ENCODE measurements at regions not wholly inside any gene's neighbourhood (a gene's known extent, or its start where the extent isn't known, plus 50 kb on each side); places are given as distances from the start of the nearest gene placed in this dataset.

DNA sequence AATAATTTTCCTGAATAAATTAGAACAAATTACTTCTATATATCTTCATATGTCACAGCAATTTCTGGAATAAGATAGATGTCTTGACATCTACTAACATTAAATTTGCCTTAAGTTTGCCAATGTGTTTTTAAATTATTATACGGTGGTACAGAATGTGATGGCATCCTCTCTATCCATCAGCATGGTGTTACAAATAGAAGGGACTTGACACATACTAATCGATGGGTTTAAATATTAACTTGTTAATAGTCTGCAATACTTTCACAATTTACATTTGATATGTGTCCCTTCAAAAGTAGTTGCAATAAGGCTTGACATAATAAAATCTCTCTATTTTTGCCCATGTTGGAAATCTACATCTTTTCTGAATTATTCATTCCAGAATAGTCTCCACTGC, 65.1 kb upstream of the PRR20A start:
- TF ChIP-seq, protein P1, sequence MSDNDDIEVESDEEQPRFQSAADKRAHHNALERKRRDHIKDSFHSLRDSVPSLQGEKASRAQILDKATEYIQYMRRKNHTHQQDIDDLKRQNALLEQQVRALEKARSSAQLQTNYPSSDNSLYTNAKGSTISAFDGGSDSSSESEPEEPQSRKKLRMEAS (IDR thresholded peaks at IDR 0.05; ENCODE audit: insufficient read depth, insufficient read length) = no peak
- no peak for TF ChIP-seq EZH2 (IDR thresholded peaks at IDR 0.05; ENCODE audit: borderline replicate concordance, low read depth, low read length, severe bottlenecking)
- no peak for TF ChIP-seq MYC (IDR thresholded peaks at IDR 0.05; ENCODE audit: low read depth, low read length)
- TF ChIP-seq JUN (IDR thresholded peaks at IDR 0.05; ENCODE audit: borderline replicate concordance, insufficient read depth, insufficient read length, low read depth) = no peak
- TF ChIP-seq POLR2A (IDR thresholded peaks at IDR 0.05; ENCODE audit: low read depth, low read length) = no peak
- no peak for TF ChIP-seq GATA2 (IDR thresholded peaks at IDR 0.05; ENCODE audit: insufficient read depth, insufficient read length, low read depth, low read length)
- Histone ChIP-seq H3K27ac (ENCODE audit: insufficient read depth, low read depth, low read length) (no peak overlapping the region), H3K4me1 (ENCODE audit: control insufficient read depth, extremely low read depth, insufficient read depth, low read length) (no peaks in the 10 kb centered on the region), H3K4me3 (replicated peaks in 1 of 3; ENCODE audit: insufficient read depth in 1 of 3, low read depth in 1 of 3, low read length in 3 of 3) (no peak overlapping the region), H3K4me2 (ENCODE audit: insufficient read depth, low read length) (no peak overlapping the region), H3K9me1 (replicated peaks; ENCODE audit: control insufficient read depth, extremely low read depth, insufficient read depth, low read length) (no peaks in the 10 kb centered on the region), H3K27me3 (ENCODE audit: control insufficient read depth in 2 of 2, insufficient read depth in 2 of 2, low read length in 2 of 2) (no peaks in the 10 kb centered on the region), H3K79me2 (ENCODE audit: control insufficient read depth, insufficient read depth, low read length) (no peaks in the 10 kb centered on the region), H3K36me3 (ENCODE audit: control insufficient read depth in 2 of 2, extremely low read depth in 1 of 2, insufficient read depth in 2 of 2, low read length in 2 of 2) (no peaks in the 10 kb centered on the region), H4K20me1 (replicated peaks; ENCODE audit: control insufficient read depth, extremely low read depth, insufficient read depth, low read length) (no peaks in the 10 kb centered on the region), H3K9me3 (replicated peaks; ENCODE audit: control insufficient read depth, insufficient read depth, low read length) (no peaks in the 10 kb centered on the region), H2AFZ (ENCODE audit: low read depth, low read length) (no peak overlapping the region), H3K9ac (replicated peaks; ENCODE audit: extremely low read depth, insufficient read depth, low read length) (no peak overlapping the region)
- DNase-seq (ENCODE audit: low read depth, low spot score) = no peak
- ChIA-PET POLR2A (no interaction called here), CTCF (no interaction called here)
- no peak for FAIRE-seq
- intact Hi-C loops (cut with micrococcal nuclease) (no loop called here), dilution Hi-C loops (cut with MboI; ENCODE audit: extremely low pct_ligation_motif_present, low sequenced_read_pairs) (no loop called here)
- BruUV-seq (replicated peaks) = no TSS peak

DNA sequence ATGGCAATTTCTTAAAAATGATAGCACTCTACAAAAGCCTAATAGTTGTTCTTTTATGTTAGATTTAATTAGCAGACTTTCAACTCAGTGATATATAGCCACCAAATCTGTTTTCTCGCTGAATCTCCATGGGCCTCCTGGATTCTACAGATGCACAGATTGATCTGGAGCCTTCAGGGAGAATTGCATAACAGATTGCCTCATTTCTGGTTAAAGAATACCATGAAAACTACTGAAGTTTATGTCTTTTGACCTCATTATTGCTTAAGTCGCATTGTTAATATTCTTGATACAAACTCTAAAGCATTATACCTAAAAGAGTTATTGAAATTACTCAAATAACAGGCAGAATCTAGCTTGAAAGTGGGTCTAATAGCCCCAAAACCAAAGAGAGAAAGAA, 53.7 kb upstream of the PRR20A start:
- Histone ChIP-seq H3K36me3 (ENCODE audit: control insufficient read depth in 2 of 2, extremely low read depth in 1 of 2, insufficient read depth in 2 of 2, low read length in 2 of 2) (no peaks in the 10 kb centered on the region), H3K27ac (ENCODE audit: insufficient read depth, low read depth, low read length) (no peak overlapping the region), H3K79me2 (ENCODE audit: control insufficient read depth, insufficient read depth, low read length) (no peaks in the 10 kb centered on the region), H2AFZ (ENCODE audit: low read depth, low read length) (no peak overlapping the region), H3K4me3 (replicated peaks in 1 of 3; ENCODE audit: insufficient read depth in 1 of 3, low read depth in 1 of 3, low read length in 3 of 3) (no peak overlapping the region), H3K4me2 (ENCODE audit: insufficient read depth, low read length) (no peak overlapping the region), H3K4me1 (ENCODE audit: control insufficient read depth, extremely low read depth, insufficient read depth, low read length) (no peaks in the 10 kb centered on the region), H3K9ac (replicated peaks; ENCODE audit: extremely low read depth, insufficient read depth, low read length) (no peak overlapping the region), H3K9me3 (replicated peaks; ENCODE audit: control insufficient read depth, insufficient read depth, low read length) (no peaks in the 10 kb centered on the region), H3K27me3 (ENCODE audit: control insufficient read depth in 2 of 2, insufficient read depth in 2 of 2, low read length in 2 of 2) (no peaks in the 10 kb centered on the region), H3K9me1 (replicated peaks; ENCODE audit: control insufficient read depth, extremely low read depth, insufficient read depth, low read length) (no peaks in the 10 kb centered on the region), H4K20me1 (replicated peaks; ENCODE audit: control insufficient read depth, extremely low read depth, insufficient read depth, low read length) (no peaks in the 10 kb centered on the region)
- intact Hi-C loops (cut with micrococcal nuclease) (no loop called here), dilution Hi-C loops (cut with MboI; ENCODE audit: extremely low pct_ligation_motif_present, low sequenced_read_pairs) (no loop called here)
- CTCF ChIA-PET = no interaction called here
- FAIRE-seq (no peak), DNase-seq (ENCODE audit: low read depth, low spot score) (no peak)
- TF ChIP-seq MYC (IDR thresholded peaks at IDR 0.05; ENCODE audit: low read depth, low read length) (no peak), POLR2A (IDR thresholded peaks at IDR 0.05; ENCODE audit: low read depth, low read length) (no peak), JUN (IDR thresholded peaks at IDR 0.05; ENCODE audit: borderline replicate concordance, insufficient read depth, insufficient read length, low read depth) (no peak), FOS (IDR thresholded peaks at IDR 0.05; ENCODE audit: borderline replicate concordance, insufficient read depth, low read length) (no peak), POLR2AphosphoS5 (IDR thresholded peaks at IDR 0.05; ENCODE audit: insufficient read depth, low read depth, low read length) (no peak), EZH2 (IDR thresholded peaks at IDR 0.05; ENCODE audit: borderline replicate concordance, low read depth, low read length, severe bottlenecking) (no peak), GATA2 (IDR thresholded peaks at IDR 0.05; ENCODE audit: insufficient read depth, insufficient read length, low read depth, low read length) (no peak)
- TF ChIP-seq, protein P1 (IDR thresholded peaks at IDR 0.05; ENCODE audit: insufficient read depth, insufficient read length) = no peak
- TF ChIP-seq, protein P2, sequence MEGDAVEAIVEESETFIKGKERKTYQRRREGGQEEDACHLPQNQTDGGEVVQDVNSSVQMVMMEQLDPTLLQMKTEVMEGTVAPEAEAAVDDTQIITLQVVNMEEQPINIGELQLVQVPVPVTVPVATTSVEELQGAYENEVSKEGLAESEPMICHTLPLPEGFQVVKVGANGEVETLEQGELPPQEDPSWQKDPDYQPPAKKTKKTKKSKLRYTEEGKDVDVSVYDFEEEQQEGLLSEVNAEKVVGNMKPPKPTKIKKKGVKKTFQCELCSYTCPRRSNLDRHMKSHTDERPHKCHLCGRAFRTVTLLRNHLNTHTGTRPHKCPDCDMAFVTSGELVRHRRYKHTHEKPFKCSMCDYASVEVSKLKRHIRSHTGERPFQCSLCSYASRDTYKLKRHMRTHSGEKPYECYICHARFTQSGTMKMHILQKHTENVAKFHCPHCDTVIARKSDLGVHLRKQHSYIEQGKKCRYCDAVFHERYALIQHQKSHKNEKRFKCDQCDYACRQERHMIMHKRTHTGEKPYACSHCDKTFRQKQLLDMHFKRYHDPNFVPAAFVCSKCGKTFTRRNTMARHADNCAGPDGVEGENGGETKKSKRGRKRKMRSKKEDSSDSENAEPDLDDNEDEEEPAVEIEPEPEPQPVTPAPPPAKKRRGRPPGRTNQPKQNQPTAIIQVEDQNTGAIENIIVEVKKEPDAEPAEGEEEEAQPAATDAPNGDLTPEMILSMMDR (IDR thresholded peaks at IDR 0.05; ENCODE audit: extremely low read depth in 1 of 2, insufficient read depth in 1 of 2, low read depth in 1 of 2, low read length in 2 of 2) = no peak
- no TSS peak for BruUV-seq (replicated peaks)
- POLR2A ChIA-PET = no interaction called here
